GM19025 (cell line): ENCODE measurements at regions not wholly inside any gene's neighbourhood (a gene's known extent, or its start where the extent isn't known, plus 50 kb on each side); places are given as distances from the start of the nearest gene placed in this dataset.

Source experiments
- ATAC-seq: cut with Tn5 transposase; IDR thresholded peaks from one replicate; pipeline ENCODE4 v1.9.1; 2021; ENCODE audit warnings: mild to moderate bottlenecking, low read depth, moderate library complexity; ENCODE audit not compliant: unreplicated experiment

DNA sequence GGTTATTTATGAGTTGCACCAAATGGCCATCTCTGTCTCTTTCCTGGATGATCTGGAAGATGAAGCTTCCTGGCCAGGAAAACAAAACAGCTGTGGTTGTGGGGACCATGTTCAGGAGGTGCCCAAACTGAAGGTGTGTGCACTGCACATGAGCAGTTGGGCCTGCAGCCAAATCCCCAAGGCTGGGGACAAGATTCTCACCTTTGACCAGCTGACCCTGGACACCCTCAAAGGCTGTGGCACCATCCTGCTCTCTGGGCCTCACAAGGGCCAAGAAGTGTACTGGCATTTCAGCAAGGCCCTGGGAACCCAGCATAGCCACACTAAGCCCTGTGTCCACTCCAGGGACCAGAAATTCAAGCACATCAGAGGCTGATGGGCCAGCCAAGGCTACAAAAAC is 84.2 kb downstream of the KCNRG start:
- no peak for ATAC-seq

DNA sequence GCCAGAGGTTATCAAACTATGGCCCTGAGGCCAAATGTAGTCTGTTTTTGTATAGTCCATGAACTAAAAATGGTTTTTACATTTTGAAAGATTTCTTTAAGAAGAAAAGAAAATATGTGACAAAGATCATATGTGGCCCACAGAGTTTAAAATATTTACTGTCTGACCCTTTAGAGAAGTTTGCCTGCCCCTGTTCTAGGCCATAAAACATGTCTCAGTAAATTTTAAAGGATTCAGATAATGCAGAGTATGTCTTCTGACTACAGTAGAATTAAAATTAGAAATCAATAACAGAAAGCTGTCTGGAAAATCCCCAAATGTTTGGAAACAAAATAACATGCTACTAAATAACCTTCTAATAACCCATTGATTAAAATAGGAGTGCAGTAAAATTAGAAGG is 86.3 kb downstream of the KCNRG start:
- no peak for ATAC-seq

DNA sequence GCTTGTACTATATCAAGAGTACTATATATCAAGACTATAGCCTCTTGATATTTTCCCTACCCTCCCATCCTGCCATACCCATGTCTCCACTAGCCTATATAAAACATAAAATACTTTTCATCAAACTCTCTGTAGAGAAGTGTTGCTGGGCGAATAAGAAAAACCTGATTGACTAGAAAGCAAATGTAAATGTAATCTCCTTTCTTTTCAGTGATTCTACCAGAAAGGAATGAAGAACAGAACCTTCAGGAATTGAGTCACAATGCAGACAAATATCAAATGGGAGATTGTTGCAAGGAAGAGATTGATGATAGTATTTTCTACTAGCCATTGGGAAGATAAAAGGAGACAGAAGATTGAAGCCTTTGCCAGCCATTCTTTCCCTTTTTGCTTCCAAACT is 89.2 kb downstream of the KCNRG start:
- no peak for ATAC-seq

DNA sequence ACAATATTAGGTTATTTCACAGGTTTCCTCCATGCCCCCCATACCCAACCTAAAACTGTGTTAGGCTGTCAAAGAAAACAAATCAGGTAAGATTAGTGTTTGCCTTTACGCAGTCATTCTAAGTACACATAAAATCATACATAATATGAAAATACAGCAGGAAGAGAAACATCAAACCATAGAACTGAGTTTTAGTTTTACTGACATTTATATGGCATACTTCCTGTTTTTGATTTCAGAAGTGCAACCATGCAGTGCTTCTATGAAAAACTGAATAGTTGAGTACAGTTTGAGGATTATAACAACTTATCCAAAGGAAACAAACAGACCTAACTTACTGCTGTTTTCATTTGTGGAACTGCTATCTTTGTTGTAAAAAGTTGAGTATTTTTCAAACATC is 91.3 kb downstream of the KCNRG start:
- ATAC-seq, result peak; percentile 63

DNA sequence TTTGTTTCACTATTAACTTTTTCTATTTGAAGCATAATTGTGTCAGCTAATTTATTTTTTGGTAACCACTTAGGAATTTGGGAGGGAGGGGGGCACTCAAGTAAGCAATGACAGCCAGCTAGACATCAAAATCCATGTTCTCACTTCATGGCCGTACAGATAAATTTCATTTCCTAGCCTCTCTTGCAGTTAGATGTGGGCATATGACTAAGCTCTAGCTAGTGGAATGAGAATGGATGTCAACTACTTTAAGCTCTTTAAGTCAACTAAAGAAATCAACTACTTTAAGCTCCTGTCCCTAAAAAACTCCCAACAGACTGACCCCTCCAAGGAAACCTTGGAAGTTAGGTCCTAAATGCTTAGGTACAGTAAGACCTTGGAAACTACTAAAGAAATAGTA is 92.0 kb downstream of the KCNRG start:
- ATAC-seq, result no peak

DNA sequence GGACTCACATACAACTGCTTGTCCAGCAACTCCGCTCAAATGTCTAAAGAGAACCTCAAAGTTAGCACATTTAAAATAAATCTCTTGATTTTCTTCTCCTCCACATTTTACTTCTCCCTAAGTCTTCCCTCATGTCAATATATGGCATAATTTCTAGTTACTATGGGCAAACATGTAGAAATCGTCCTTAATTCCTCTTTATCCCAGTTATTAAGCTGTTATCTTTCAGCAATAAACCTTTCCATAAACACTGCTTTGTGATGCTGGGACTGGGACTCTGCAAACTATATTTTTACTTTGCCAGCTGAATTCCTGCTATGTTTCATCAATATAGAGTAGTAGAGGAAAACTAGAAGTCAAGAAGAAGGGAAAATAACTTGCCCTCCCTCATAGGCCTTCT is 99.7 kb downstream of the KCNRG start:
- no peak for ATAC-seq

DNA sequence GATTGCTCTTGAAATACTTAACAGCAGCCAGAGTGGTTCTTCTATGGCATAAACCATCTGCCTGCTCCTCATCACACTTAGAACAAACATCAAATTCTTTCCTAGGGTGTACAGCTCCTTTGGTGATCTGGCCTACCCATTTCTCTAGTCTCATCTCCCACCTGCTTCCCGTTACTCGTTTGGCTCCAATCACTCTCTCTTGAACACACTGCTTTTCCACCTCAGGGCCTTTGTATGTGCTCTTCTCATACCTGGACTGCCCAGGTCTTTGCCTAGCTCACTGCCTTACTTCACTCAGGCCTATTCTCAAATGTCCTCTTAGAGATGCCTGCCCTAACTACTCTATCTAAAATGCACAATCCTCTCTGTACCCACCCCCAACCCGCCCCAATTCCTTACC is 100.5 kb downstream of the KCNRG start:
- no peak for ATAC-seq

DNA sequence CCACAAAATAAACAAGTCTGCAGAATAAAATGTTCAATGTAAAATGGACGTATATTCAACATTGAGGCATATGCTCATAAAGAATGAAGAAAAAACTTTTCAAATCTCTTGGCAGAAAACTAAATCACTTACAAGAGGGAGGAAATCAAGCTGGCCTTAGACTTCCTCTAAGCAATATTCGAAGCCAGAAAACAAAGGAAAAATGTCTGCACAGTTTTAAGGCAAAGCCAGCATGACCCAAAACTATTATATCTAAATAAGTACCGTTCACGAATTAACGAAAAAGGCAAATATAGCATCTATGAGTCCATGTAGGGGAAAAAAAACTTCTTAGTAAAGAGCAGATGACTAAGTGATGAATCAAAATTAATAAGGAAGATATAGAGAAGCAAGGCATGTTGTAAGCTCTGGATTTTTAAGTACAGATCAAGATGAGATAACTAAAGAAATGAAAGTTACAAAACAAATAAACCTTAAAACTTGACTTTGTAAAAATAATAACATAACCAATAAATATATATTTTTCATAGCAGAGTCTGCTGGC is 101.3 kb downstream of the KCNRG start:
- ATAC-seq, result no peak

DNA sequence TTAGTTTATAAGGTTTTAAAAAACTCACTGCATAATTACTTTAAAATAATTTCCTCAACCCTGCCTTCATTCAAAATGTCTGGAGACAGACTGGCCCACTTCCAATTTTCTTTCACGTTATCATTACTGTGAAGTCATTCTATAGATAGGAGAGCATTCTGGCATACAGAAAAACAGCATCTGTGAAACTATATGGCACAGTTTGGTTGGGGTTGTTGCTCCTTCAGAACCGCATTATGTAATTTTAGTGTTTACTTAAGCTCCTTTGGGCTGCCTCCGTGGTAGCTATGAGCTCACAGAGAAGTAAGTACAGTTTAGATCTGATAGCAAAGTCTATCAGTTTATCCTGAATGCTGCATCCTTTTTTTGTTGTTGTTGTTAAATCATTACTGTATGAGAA is 104.3 kb downstream of the KCNRG start:
- ATAC-seq, result no peak

DNA sequence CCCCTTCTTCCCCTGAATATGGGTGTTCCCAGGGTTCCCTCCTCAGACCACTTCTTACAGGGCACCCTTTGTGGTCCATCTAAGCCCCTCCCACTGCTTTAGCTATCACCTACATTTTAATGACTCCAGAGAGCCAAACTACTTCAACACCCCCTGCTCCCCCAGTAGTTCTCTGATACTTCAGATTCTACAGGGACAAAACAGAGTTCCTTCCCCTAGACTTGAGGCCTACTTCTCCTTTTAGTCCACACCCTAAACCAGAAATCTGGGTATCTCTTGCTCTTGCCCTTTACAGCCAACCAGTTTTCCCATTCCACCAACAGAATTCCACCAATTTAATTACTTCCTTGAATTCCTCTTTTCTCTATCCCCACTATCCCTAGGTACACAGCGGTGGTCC is 107.2 kb downstream of the KCNRG start:
- no peak for ATAC-seq

DNA sequence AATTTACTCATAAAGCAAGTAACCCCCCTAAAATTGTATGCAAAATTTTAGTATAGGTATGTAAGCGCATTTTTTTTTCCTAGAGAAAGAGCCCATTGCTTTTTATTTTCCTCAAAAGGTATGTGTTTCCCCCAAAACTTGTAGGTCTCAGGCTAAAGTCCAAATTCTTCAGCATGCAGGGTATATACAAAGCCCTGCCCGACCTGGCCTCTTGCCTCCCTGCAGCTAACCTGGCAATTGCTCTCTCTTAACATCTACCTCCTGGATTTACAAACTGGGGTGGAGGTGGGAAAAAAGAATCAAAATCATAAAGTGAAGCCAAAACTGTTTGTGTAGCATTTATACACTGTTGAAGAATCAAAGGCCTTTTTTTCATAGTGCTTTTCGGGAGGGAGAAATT is 107.8 kb downstream of the KCNRG start:
- no peak for ATAC-seq

DNA sequence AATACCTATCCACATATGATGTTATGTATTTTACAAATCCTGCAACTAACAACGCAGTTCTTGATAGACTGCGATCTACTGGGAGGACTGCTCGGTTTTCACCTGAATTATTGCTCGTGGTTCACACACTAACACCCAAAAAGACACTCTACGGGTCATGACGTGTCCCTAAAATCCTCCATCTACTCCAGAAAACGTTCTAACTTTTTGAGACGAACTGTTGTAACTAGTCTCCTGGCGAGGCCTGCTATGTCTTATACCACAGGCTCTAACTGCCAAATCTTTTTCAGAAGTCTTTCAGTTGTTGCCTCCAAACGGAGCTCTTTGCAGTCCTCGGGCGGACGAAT is 108.2 kb downstream of the KCNRG start:
- ATAC-seq, result no peak

DNA sequence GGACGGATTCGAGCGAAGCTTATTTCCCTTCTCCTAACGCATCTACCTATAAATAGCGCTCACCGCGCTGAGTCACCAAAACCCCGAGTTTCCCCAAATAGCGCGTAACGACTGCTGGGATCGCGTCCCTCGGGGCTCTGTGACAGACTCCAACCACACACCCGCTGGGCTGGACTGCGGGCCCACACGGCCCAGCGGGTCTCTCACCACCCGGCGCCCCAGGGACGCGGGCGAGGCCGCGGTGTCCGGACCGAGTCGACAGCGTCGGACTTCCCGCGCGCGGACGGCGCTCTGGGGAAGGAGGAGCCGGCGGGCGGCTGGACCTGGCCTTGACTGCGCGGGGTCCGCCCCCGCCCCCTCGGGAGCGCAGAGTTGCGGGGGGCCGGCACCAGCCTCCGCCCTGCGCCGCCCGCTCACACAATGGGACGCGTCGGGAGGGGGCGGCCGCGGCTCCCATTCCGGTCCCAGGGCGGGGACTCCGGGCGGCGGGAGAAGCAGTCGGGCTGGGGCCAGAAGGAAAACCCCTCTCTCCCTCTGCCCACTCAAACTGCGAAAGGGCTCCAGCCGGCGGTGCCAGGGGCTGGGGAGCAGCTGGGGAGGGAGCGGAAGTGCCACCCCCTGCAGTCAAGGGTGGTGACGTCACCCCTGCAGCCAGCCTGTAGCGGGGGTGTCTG is 108.8 kb downstream of the KCNRG start:
- ATAC-seq, result peak; percentile 67

DNA sequence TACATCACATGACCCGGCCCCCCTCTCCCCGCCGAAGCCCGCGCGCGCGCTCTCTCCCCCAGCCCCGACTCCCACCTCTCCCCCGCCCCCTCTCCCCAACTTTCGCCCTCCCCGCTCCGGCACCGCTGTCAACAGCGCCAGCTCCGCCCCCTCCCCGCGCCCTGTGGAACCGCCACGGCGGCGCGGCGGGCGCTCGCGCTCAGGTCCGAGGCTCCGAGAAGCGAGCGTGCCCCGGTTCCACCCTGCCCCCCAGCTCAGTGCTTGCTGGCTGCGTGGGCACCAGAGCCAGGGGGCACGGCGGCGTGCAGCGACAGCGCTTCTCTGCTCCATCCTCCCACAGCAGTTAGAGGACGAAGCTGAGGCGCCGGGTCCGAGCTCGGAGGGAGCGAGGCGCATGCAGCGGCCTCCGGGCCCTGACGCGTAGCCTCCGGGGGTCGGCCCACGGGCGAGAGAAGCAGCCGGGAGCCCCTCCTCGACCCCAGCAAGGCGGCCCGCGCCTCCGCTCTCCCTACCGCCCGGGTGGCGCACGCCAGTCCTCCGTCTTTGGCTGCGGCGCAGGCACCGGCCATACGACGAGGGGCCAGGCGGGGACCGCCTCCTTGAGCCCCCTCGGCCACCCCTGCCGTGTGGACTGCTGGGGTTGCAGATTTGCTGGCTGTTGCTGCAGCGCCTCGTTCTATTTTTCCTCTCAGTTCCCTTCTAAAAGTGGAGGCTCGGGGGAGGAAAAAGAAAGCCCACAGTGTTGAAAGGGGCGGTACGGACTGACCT is 109.5 kb downstream of the KCNRG start:
- peak; percentile 13 for ATAC-seq

DNA sequence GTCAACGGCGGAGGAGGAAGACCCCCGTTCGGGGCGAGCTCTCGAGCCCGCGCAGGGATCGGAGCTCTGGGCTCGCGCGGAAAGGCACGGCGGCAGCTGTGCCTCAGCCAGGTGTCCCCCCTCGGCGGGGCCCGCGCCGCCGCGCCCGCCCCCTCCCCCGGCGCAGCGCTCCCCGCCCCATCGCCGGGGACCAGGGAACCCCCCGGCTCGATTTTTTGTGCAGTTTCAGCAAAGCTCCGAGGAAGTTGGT is 110.0 kb downstream of the KCNRG start:
- ATAC-seq, result peak; percentile 3

DNA sequence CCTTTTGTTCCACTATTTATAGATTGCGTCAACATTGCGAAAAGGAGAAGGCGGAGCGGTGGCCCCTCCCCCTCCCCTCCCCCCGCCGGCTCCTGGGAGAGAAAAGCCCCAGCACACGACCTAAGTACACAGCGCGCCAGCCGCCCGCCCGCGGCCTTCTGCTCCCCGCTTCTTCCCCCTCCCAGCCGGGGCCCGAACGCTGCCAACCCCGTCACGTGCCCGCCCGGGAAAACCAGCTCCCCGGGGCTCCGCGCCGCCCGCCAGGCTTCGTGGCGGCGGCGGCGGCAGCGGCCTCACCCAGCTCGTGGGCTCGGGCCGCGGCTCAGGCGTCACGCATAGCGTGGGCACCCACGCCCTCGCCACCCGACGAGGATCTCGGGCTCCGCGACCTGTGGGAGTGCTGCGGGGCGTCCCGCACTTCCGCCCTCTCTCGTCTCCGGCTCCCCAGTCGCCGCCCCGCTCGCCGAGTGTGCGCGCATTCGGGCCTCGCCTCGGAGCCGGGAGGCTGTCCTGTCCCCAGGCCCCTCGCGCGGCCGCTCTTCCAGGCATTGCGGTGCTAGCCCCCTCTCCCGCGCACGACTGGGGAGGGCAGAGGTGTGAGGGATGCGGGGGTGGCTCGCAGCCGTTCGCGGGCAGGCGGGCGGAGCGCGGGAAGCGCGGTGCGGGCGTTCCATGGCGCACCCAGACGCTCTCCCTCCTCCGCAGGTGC is 110.5 kb downstream of the KCNRG start:
- no peak for ATAC-seq

DNA sequence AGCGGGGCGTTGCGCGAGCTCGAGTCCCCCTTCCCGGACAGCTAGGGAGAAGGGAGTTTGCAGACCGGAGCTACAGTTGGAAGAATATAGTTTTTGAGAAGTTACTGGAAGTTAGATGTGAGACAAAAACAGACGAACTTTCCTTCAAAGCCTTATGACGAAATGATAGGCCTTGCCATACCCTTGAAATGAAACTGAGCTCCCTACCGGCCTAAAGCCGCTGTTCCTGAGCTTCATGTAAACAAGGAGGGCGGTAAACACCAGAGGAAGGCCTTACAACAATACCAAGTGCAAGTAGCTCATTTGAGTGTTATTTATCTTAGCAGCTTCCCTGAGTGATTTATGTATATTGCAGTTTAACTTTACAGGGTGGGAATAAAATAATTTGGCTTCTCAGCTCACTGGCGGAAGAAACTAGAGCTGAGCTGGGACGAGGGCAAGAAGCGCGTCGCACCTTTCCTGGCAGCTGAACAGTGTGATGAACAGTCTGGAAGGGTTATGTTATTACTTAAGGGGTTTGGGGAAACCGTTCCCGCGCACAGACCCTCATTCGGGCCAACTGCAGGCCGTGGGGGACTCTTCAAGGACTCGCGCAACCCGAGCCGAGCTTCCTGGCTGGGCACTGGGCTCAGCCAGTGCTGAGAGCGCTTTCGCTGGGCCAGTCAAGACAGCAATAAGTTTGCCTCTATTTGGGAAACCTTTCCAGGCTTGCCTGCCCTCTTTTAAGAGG is 111.2 kb downstream of the KCNRG start:
- ATAC-seq, result no peak

DNA sequence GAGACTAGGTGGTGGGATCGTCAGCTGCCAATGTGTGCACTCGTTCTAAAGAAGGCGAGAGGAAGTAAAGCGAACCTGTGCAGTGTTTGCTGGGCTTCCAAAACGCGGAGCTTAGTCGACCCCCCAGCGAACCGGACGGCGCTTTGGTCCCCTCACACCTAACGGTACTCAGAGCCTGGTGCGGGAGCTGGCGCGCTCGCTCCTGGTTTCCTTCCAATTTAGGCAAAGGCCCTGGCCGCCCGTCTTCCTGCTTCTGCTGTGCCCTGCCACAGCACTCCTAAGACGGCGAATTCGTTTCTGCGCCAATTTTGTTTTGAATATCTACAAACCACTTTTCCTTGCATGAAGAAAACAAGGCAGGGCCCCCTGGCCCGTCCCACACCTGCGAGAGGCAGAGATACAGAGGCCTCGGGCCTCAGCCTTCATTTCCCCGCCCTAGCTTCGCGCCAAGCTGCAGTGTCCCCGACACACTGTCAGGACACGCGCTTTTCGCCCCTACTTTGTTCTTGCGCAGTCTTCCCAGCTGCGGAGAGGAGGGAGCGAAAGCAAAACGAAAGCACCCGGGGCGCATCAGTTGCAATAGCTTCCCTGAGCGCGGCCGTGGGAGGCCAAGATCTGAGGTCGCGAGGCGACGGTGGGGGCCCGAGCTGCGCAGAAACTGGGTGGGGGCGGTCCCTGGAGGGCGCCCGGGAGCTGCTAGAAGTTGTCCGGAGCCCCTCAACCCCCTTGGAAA is 111.9 kb downstream of the KCNRG start:
- ATAC-seq, result no peak

DNA sequence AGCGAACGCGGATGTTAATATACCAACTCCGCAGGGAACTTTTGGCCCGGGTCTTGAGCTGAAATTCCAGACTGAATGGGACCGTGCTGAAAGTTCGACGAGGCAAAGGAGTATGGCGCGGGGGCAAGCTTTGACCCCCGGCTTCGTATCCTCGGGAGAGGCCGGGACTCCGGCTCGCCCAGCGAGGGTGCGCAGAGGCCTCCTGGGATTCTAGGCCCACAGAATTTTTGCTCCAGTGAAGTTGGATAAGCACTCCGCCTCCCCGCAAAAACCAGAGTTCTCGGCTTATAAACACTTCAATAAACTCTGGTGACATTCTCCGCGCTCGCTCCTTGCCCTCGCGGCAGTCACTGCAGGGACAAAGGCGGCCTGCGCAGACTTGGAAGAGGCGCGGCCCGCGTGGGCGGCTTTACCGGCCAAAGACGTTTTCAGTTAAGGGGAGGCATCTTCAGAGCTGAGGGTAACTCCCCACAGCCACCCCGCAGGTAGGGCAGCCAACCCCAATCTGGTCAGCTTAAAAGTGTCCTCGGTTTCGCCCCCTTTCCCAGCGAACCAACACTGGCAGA is 112.6 kb downstream of the KCNRG start:
- ATAC-seq, result no peak

DNA sequence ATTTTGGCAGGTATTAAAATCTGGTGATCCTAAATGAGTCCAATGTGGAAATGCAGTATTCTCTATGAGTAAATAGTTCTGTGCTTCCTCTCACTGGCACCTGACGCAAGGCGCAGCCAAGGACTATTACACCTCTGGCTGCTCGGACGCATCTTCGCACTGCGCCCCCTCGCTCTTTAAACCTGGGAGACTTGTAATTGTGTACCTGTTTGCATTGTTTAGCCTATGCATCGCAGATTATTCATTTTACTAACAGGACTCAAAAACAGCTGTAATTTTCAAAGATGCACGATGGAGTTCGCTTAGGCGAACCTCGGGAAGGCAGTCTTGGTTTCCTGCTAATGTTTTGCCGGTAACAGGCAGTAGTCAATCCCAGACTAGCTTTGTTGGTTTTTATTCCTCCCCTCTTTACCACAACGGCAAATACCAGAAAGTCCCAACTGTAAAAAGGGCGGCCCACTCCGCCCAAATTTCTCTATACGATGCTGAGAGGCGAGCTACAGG is 113.2 kb downstream of the KCNRG start:
- ATAC-seq, result no peak
